DND-41 (cell line): ENCODE measurements at regions not wholly inside any gene's neighbourhood (a gene's known extent, or its start where the extent isn't known, plus 50 kb on each side); places are given as distances from the start of the nearest gene placed in this dataset.
A peak's percentile ranks its signal among the peaks of the same experiment; 100 is the strongest.

Experiments used
- CTCF ChIP-seq: IDR thresholded peaks from 2 replicates; pipeline ENCODE4 v1.5.1; 2012; ENCODE audit warnings: borderline replicate concordance, low read length, moderate library complexity, mild to moderate bottlenecking; ENCODE audit not compliant: poor library complexity, severe bottlenecking; ENCODE audit errors: extremely low read depth
- EZH2 ChIP-seq: IDR thresholded peaks from 3 replicates; pipeline ENCODE4 v1.6.1; 2012; ENCODE audit warnings: borderline replicate concordance, low read depth, mild to moderate bottlenecking, moderate library complexity, low read length, inconsistent platforms; ENCODE audit not compliant: severe bottlenecking

- TF ChIP-seq CTCF (peak; percentile 24), EZH2 (no peak)
These were observed 465.9 kb downstream of the GATA3 start for GRCh38 chr10:8520382-8520781.
